ENCODE measurements at regions not wholly inside any gene's neighbourhood (a gene's known extent, or its start where the extent isn't known, plus 50 kb on each side); places are given as distances from the start of the nearest gene placed in this dataset.
"Not testable (repeated sequence)": the region's sequence is repeated elsewhere in the genome, so short reads cannot be mapped to it uniquely, and the experiment has no call there.

- no peak for DNase-seq
These were observed 207.1 kb downstream of the ACKR3 start for GRCh38 chr2:236776695-236777251.

GRCh38 chr2:236777408-236777807, 207.8 kb downstream of the ACKR3 start:
- DNase-seq = no peak

GRCh38 chr2:236781933-236782816, 212.6 kb downstream of the ACKR3 start:
- DNase-seq = no peak

GRCh38 chr2:236782938-236783337, 213.3 kb downstream of the ACKR3 start:
- DNase-seq = no peak

GRCh38 chr2:236783417-236784020, 213.9 kb downstream of the ACKR3 start:
- DNase-seq = no peak

- DNase-seq = no peak
These were observed 216.0 kb downstream of the ACKR3 start for GRCh38 chr2:236785611-236786057.

GRCh38 chr2:236786751-236787150, 217.1 kb downstream of the ACKR3 start:
- DNase-seq = no peak

- DNase-seq = not testable (repeated sequence)
These were observed 217.8 kb downstream of the ACKR3 start for GRCh38 chr2:236787376-236787775.

- no peak for DNase-seq
These were observed 218.3 kb downstream of the ACKR3 start for GRCh38 chr2:236787885-236788284.

- no peak for DNase-seq
These were observed 221.3 kb downstream of the ACKR3 start for GRCh38 chr2:236790963-236791362.

- peak; percentile 53 for DNase-seq
These were observed 223.7 kb downstream of the ACKR3 start for GRCh38 chr2:236793023-236794011.

- DNase-seq = no peak
These were observed 224.7 kb downstream of the ACKR3 start for GRCh38 chr2:236794176-236794957.

- DNase-seq = no peak
These were observed 225.7 kb downstream of the ACKR3 start for GRCh38 chr2:236795169-236795860.

GRCh38 chr2:236795861-236796219, 226.2 kb downstream of the ACKR3 start:
- no peak for DNase-seq

- no peak for DNase-seq
These were observed 226.6 kb downstream of the ACKR3 start for GRCh38 chr2:236796236-236796635.

- DNase-seq = no peak
These were observed 227.8 kb downstream of the ACKR3 start for GRCh38 chr2:236797411-236797810.

- no peak for DNase-seq
These were observed 228.9 kb downstream of the ACKR3 start for GRCh38 chr2:236798491-236798890.

GRCh38 chr2:236799391-236800026, 229.9 kb downstream of the ACKR3 start:
- no peak for DNase-seq

- DNase-seq = no peak
These were observed 233.2 kb downstream of the ACKR3 start for GRCh38 chr2:236802862-236803261.

GRCh38 chr2:236803621-236804020, 234.0 kb downstream of the ACKR3 start:
- no peak for DNase-seq

All from femur (tissue), 1 donor.